ENCODE measurements at regions not wholly inside any gene's neighbourhood (a gene's known extent, or its start where the extent isn't known, plus 50 kb on each side); places are given as distances from the start of the nearest gene placed in this dataset.
"Not testable (repeated sequence)": the region's sequence is repeated elsewhere in the genome, so short reads cannot be mapped to it uniquely, and the experiment has no call there.

- FAIRE-seq, result no peak
Measured at GRCh38 chr2:228503731-228504130, 322.2 kb upstream of the SPHKAP start.

- no peak for FAIRE-seq
Measured at GRCh38 chr2:228493852-228494251, 312.4 kb upstream of the SPHKAP start.

- FAIRE-seq, result no peak
Measured at GRCh38 chr2:228479014-228479413, 297.5 kb upstream of the SPHKAP start.

- no peak for FAIRE-seq
Measured at GRCh38 chr2:228474466-228474865, 293.0 kb upstream of the SPHKAP start.

- no peak for FAIRE-seq
Measured at GRCh38 chr2:228469721-228470120, 288.2 kb upstream of the SPHKAP start.

- no peak for FAIRE-seq
Measured at GRCh38 chr2:228466851-228467250, 285.4 kb upstream of the SPHKAP start.

GRCh38 chr2:228465408-228465807, 283.9 kb upstream of the SPHKAP start:
- FAIRE-seq, result no peak

GRCh38 chr2:228458364-228458763, 276.9 kb upstream of the SPHKAP start:
- FAIRE-seq, result no peak

- FAIRE-seq, result no peak
Measured at GRCh38 chr2:228447266-228447915, 265.9 kb upstream of the SPHKAP start.

- FAIRE-seq, result no peak
Measured at GRCh38 chr2:228446734-228447133, 265.2 kb upstream of the SPHKAP start.

GRCh38 chr2:228444161-228444560, 262.7 kb upstream of the SPHKAP start:
- FAIRE-seq, result no peak

- FAIRE-seq, result no peak
Measured at GRCh38 chr2:228433721-228434120, 252.2 kb upstream of the SPHKAP start.

GRCh38 chr2:228432116-228432515, 250.6 kb upstream of the SPHKAP start:
- no peak for FAIRE-seq

GRCh38 chr2:228430986-228431385, 249.5 kb upstream of the SPHKAP start:
- FAIRE-seq, result no peak

GRCh38 chr2:228426502-228427216, 245.2 kb upstream of the SPHKAP start:
- no peak for FAIRE-seq

- not testable (repeated sequence) for FAIRE-seq
Measured at GRCh38 chr2:228425411-228426060, 244.0 kb upstream of the SPHKAP start.

- peak; percentile 13 for FAIRE-seq
Measured at GRCh38 chr2:228417956-228418355, 236.5 kb upstream of the SPHKAP start.

GRCh38 chr2:228417526-228417925, 236.0 kb upstream of the SPHKAP start:
- peak; percentile 5 for FAIRE-seq

GRCh38 chr2:228410061-228410460, 228.6 kb upstream of the SPHKAP start:
- no peak for FAIRE-seq

GRCh38 chr2:228409493-228409892, 228.0 kb upstream of the SPHKAP start:
- FAIRE-seq, result no peak

- FAIRE-seq, result no peak
Measured at GRCh38 chr2:228408529-228409227, 227.2 kb upstream of the SPHKAP start.

GRCh38 chr2:228407821-228408220, 226.3 kb upstream of the SPHKAP start:
- FAIRE-seq, result no peak

Measured in islet of Langerhans (tissue), 1 donor.